B cell (primary cell): ENCODE measurements at regions not wholly inside any gene's neighbourhood (a gene's known extent, or its start where the extent isn't known, plus 50 kb on each side); places are given as distances from the start of the nearest gene placed in this dataset.

ENCODE experiments used
- ATAC-seq: fragments of 200-7000 bp; cut with Tn5 transposase; one replicate; pipeline ENCODE4 v1.10.0; 2021; ENCODE audit warnings: low read depth, mild to moderate bottlenecking, moderate number of reproducible peaks, moderate library complexity
- CTCF ChIA-PET: fragments of 350-600 bp; sonication (Branson Sonifier 250); formaldehyde crosslinking; loops from one replicate; lab custom pipeline; 2021; ENCODE audit warnings: antibody characterized with exemption, inconsistent platforms; lab: Charles Lee
- POLR2A ChIA-PET: fragments of 350-600 bp; sonication (Branson Sonifier 250); formaldehyde crosslinking; loops from one replicate; lab custom pipeline; 2021; ENCODE audit warnings: antibody characterized with exemption; lab: Charles Lee
- DNase-seq: peaks from one replicate; pipeline ENCODE4 v3.0.0; 2013
- H2AFZ ChIP-seq: 2 replicates; pipeline ENCODE4 v1.6.1; 2012; ENCODE audit warnings: mild to moderate bottlenecking, low read depth, low read length; ENCODE audit not compliant: insufficient read depth, poor library complexity, severe bottlenecking
- H3K27ac ChIP-seq, 2 donors: 1 replicate in 1 of 2; 2 replicates in 1 of 2; pipeline ENCODE4 v1.5.1; 2012 to 2013; ENCODE audit warnings: low read length in 2 of 2, mild to moderate bottlenecking in 2 of 2, moderate library complexity in 1 of 2
- H3K27me3 ChIP-seq, 4 experiments: fragments of 200-600 bp in 1 of 4; sonication (generic) in 1 of 4; replicated peaks in 1 of 4; 1 replicate in 2 of 4; 2 replicates in 2 of 4; pipeline versions ENCODE4 v1.6.1 to v1.7.0; 2013 to 2016; ENCODE audit warnings: low read length in 3 of 4, mild to moderate bottlenecking in 2 of 4, mixed read lengths in 1 of 4, moderate library complexity in 1 of 4; ENCODE audit not compliant: insufficient read depth in 4 of 4, control insufficient read depth in 3 of 4; ENCODE audit errors: control extremely low read depth in 1 of 4
- H3K36me3 ChIP-seq, 2 experiments: replicated peaks in 1 of 2; 1 replicate in 1 of 2; 2 replicates in 1 of 2; pipeline versions ENCODE4 v1.6.1 to v1.7.1; 2013; ENCODE audit warnings: low read length in 1 of 2; ENCODE audit not compliant: insufficient read depth in 2 of 2, control insufficient read depth in 1 of 2; ENCODE audit errors: control extremely low read depth in 1 of 2, extremely low read depth in 1 of 2
- H3K4me1 ChIP-seq, 2 donors: fragments of 200-600 bp in 1 of 2; sonication (generic) in 1 of 2; 1 replicate in 1 of 2; 2 replicates in 1 of 2; pipeline versions ENCODE4 v1.5.1 to v1.6.1; 2013 to 2017; ENCODE audit warnings: low read length in 2 of 2; ENCODE audit not compliant: control insufficient read depth in 2 of 2, insufficient read depth in 2 of 2
- H3K4me2 ChIP-seq: replicated peaks from 2 replicates; pipeline ENCODE3; 2012; ENCODE audit warnings: mild to moderate bottlenecking, low read depth, low read length; ENCODE audit not compliant: poor library complexity, severe bottlenecking
- H3K4me3 ChIP-seq, 5 experiments: fragments of 200-600 bp in 1 of 5; sonication (generic) in 1 of 5; 1 replicate in 3 of 5; 2 replicates in 2 of 5; pipeline versions ENCODE4 v1.5.1 to v1.7.0; 2011 to 2016; ENCODE audit warnings: low read length in 4 of 5, mild to moderate bottlenecking in 4 of 5, low read depth in 2 of 5, control low read depth in 1 of 5, moderate library complexity in 1 of 5; ENCODE audit not compliant: insufficient read depth in 1 of 5; ENCODE audit errors: control extremely low read depth in 1 of 5, extremely low read depth in 1 of 5
- H3K79me2 ChIP-seq: fragments of 200-600 bp; sonication (generic); one replicate; pipeline ENCODE4 v1.6.0; 2016; ENCODE audit warnings: low read length; ENCODE audit not compliant: control insufficient read depth, insufficient read depth
- H3K9ac ChIP-seq: fragments of 200-600 bp; sonication (generic); 2 replicates; pipeline ENCODE4 v1.6.1; 2017; ENCODE audit warnings: mild to moderate bottlenecking, low read length, moderate library complexity
- H3K9me3 ChIP-seq, 3 donors: one replicate each; pipeline versions ENCODE4 v1.6.1 to v1.7.1; 2013; ENCODE audit warnings: low read length in 2 of 3; ENCODE audit not compliant: control insufficient read depth in 2 of 3, insufficient read depth in 1 of 3; ENCODE audit errors: control extremely low read depth in 1 of 3
- H4K20me1 ChIP-seq: 2 replicates; pipeline ENCODE4 v1.6.0; 2012; ENCODE audit warnings: mild to moderate bottlenecking, low read length; ENCODE audit not compliant: insufficient read depth, control insufficient read depth, poor library complexity, severe bottlenecking
- H3K27ac Mint-ChIP-seq: one replicate; pipeline ENCODE4 v1.8.0; 2021; ENCODE audit warnings: mixed read lengths
- H3K27me3 Mint-ChIP-seq: one replicate; pipeline ENCODE4 v1.8.0; 2021; ENCODE audit warnings: mixed read lengths
- H3K4me1 Mint-ChIP-seq: one replicate; pipeline ENCODE4 v1.8.0; 2021; ENCODE audit warnings: mixed read lengths
- H3K4me3 Mint-ChIP-seq: one replicate; pipeline ENCODE4 v1.8.0; 2021; ENCODE audit warnings: mixed read lengths
- H3K9me3 Mint-ChIP-seq: one replicate; pipeline ENCODE4 v1.8.0; 2022; ENCODE audit warnings: mixed read lengths; ENCODE audit not compliant: insufficient read depth
- CTCF ChIP-seq: fragments of 200-600 bp; IDR thresholded peaks from one replicate; pipeline ENCODE4 v1.8.0; 2022; ENCODE audit warnings: antibody characterized with exemption, mild to moderate bottlenecking
- EZH2 ChIP-seq: IDR thresholded peaks from 2 replicates; pipeline ENCODE4 v1.6.1; 2012; ENCODE audit warnings: borderline replicate concordance, low read depth, mild to moderate bottlenecking, moderate library complexity, low read length; ENCODE audit not compliant: insufficient read depth, poor library complexity, severe bottlenecking
- WGBS: methylation state at CpG from one replicate; pipeline ENCODE4 v1.1.5; 2013; ENCODE audit warnings: missing lambda C conversion rate; ENCODE audit not compliant: insufficient coverage; 5-methylcytosine and 5-hydroxymethylcytosine counted together
- intact Hi-C: fragments of 100-400 bp; cut with micrococcal nuclease; formaldehyde crosslinking; loops from one replicate; pipeline ENCODE4 v1.10.0; 2022

- Histone ChIP-seq H2AFZ (no peak overlapping the region), H3K27ac (no peak overlapping the region), H3K4me1 (no peaks in the 10 kb centered on the region), H3K9ac (no peak overlapping the region), H3K79me2 (no peaks in the 10 kb centered on the region), H3K4me3 (no peak overlapping the region), H3K27me3 (no peaks in the 10 kb centered on the region), H4K20me1 (no peaks in the 10 kb centered on the region), H3K9me3 (no peaks in the 10 kb centered on the region), H3K36me3 (no peaks in the 10 kb centered on the region), H3K4me2 (no peak overlapping the region)
- no peak for DNase-seq
- ATAC-seq: no peak
- ChIA-PET CTCF (no interaction called here), POLR2A (no interaction called here)
- intact Hi-C loops: no loop called here
- Mint-ChIP-seq H3K27ac (no peak overlapping the region), H3K9me3 (peaks cover 2% of the 10 kb centered on the region), H3K4me1 (no peaks in the 10 kb centered on the region), H3K27me3 (no peaks in the 10 kb centered on the region), H3K4me3 (no peak overlapping the region)
- no peak for TF ChIP-seq CTCF
- TF ChIP-seq EZH2: no peak
- no CpG with 5 or more reads among the region's 1 CpG for WGBS
Observed at GRCh38 chr5:118007262-118007661, 981.1 kb downstream of the DTWD2 start.

GRCh38 chr5:118006219-118006618 lies 982.1 kb downstream of the DTWD2 start:
- H3K36me3 ChIP-seq: no peaks in the 10 kb centered on the region
- H3K9me3 ChIP-seq: no peaks in the 10 kb centered on the region
- ChIA-PET POLR2A (no interaction called here), CTCF (no interaction called here)
- Mint-ChIP-seq H3K27me3 (no peaks in the 10 kb centered on the region), H3K27ac (no peak overlapping the region), H3K9me3 (peaks cover 2% of the 10 kb centered on the region), H3K4me1 (no peaks in the 10 kb centered on the region), H3K4me3 (no peak overlapping the region)
- no peaks in the 10 kb centered on the region for H3K79me2 ChIP-seq
- H2AFZ ChIP-seq: no peak overlapping the region
- H3K4me2 ChIP-seq: no peak overlapping the region
- no peak for DNase-seq
- H3K9ac ChIP-seq: no peak overlapping the region
- H3K27ac ChIP-seq: no peak overlapping the region
- no peaks in the 10 kb centered on the region for H4K20me1 ChIP-seq
- intact Hi-C loops: no loop called here
- WGBS: no CpG with 5 or more reads among the region's 1 CpG
- H3K27me3 ChIP-seq: no peaks in the 10 kb centered on the region
- H3K4me1 ChIP-seq: no peaks in the 10 kb centered on the region
- H3K4me3 ChIP-seq: no peak overlapping the region
- ATAC-seq: no peak
- TF ChIP-seq EZH2 (no peak), CTCF (no peak)
